Vagina (tissue), 2 donors: ENCODE measurements at regions not wholly inside any gene's neighbourhood (a gene's known extent, or its start where the extent isn't known, plus 50 kb on each side); places are given as distances from the start of the nearest gene placed in this dataset.

Experiments used
- DNase-seq, 2 donors: peaks; one replicate each; pipeline ENCODE4 v3.0.0-alpha.2; 2017; ENCODE audit errors: extremely low spot score in 2 of 2
- H3K27ac ChIP-seq: fragments of 200-600 bp; sonication (generic); one replicate; pipeline ENCODE4 v1.5.1; 2019
- H3K27me3 ChIP-seq: fragments of 200-600 bp; sonication (generic); one replicate; pipeline ENCODE4 v1.5.1; 2019
- H3K36me3 ChIP-seq, 2 donors: fragments of 200-600 bp; sonication (generic); one replicate each; pipeline ENCODE4 v1.5.1; 2017 to 2019
- H3K4me1 ChIP-seq: fragments of 200-600 bp; sonication (generic); one replicate; pipeline ENCODE4 v1.5.1; 2019
- H3K4me3 ChIP-seq, 2 donors: fragments of 200-600 bp; sonication (generic); 1 replicate in 1 of 2; 2 replicates in 1 of 2; pipeline ENCODE4 v1.5.1; 2016 to 2019
- H3K9me3 ChIP-seq: fragments of 200-600 bp; sonication (generic); one replicate; pipeline ENCODE4 v1.5.1; 2019
- CTCF ChIP-seq, 3 experiments: fragments of 450-650 bp in 2 of 3; fragments of 200-600 bp in 1 of 3; sonication (generic) in 1 of 3; IDR thresholded peaks; one replicate each; pipeline ENCODE4 v1.5.1; 2017 to 2019; ENCODE audit warnings: antibody characterized with exemption in 3 of 3, mild to moderate bottlenecking in 2 of 3, moderate library complexity in 2 of 3
- POLR2A ChIP-seq, 2 donors: fragments of 450-650 bp; IDR thresholded peaks; one replicate each; pipeline ENCODE4 v1.6.1; 2017; ENCODE audit warnings: antibody characterized with exemption in 2 of 2, mild to moderate bottlenecking in 2 of 2, moderate library complexity in 2 of 2
- POLR2AphosphoS5 ChIP-seq, 2 donors: sonication (generic); formaldehyde crosslinking; IDR thresholded peaks; one replicate each; pipeline ENCODE4 v1.9.0; 2017; ENCODE audit warnings: antibody characterized with exemption in 2 of 2, mild to moderate bottlenecking in 2 of 2, low read depth in 1 of 2; ENCODE audit not compliant: insufficient read depth in 1 of 2
- intact Hi-C: fragments of 100-400 bp; cut with DNase I; formaldehyde crosslinking; loops from one replicate; pipeline ENCODE4 v1.15.1; 2023

- no peak for TF ChIP-seq POLR2AphosphoS5 (IDR thresholded peaks at IDR 0.05; ENCODE audit: insufficient read depth in 1 of 2, low read depth in 1 of 2)
- no peak for TF ChIP-seq CTCF (IDR thresholded peaks at IDR 0.05)
- TF ChIP-seq POLR2A (IDR thresholded peaks at IDR 0.05) = no peak
- intact Hi-C loops = no loop called here
- no peak overlapping the region for H3K4me3 ChIP-seq
- H3K27me3 ChIP-seq = no peaks in the 10 kb centered on the region
- no peaks in the 10 kb centered on the region for H3K4me1 ChIP-seq
- no peak for DNase-seq
- no peaks in the 10 kb centered on the region for H3K9me3 ChIP-seq
- no peaks in the 10 kb centered on the region for H3K36me3 ChIP-seq
- no peak overlapping the region for H3K27ac ChIP-seq
Observed at GRCh38 chr2:88854528-88854927, 163.1 kb downstream of the RPIA start.

GRCh38 chr2:88855620-88856408, 164.3 kb downstream of the RPIA start:
- intact Hi-C loops = no loop called here
- no peak for DNase-seq
- Histone ChIP-seq H3K27me3 (no peaks in the 10 kb centered on the region), H3K9me3 (no peaks in the 10 kb centered on the region), H3K27ac (no peak overlapping the region), H3K36me3 (no peaks in the 10 kb centered on the region), H3K4me1 (no peaks in the 10 kb centered on the region), H3K4me3 (no peak overlapping the region)
- no peak for TF ChIP-seq CTCF (IDR thresholded peaks at IDR 0.05)
- TF ChIP-seq POLR2AphosphoS5 (IDR thresholded peaks at IDR 0.05; ENCODE audit: insufficient read depth in 1 of 2, low read depth in 1 of 2) = no peak
- no peak for TF ChIP-seq POLR2A (IDR thresholded peaks at IDR 0.05)

- TF ChIP-seq POLR2A (IDR thresholded peaks at IDR 0.05) (no peak), POLR2AphosphoS5 (IDR thresholded peaks at IDR 0.05; ENCODE audit: insufficient read depth in 1 of 2, low read depth in 1 of 2) (no peak), CTCF (IDR thresholded peaks at IDR 0.05) (no peak)
- Histone ChIP-seq H3K4me1 (no peaks in the 10 kb centered on the region), H3K27ac (no peak overlapping the region), H3K36me3 (no peaks in the 10 kb centered on the region), H3K4me3 (no peak overlapping the region), H3K9me3 (no peaks in the 10 kb centered on the region), H3K27me3 (no peaks in the 10 kb centered on the region)
- no peak for DNase-seq
- intact Hi-C loops = no loop called here
Observed at GRCh38 chr2:88856409-88857135, 165.1 kb downstream of the RPIA start.

GRCh38 chr2:88857274-88857741, 165.8 kb downstream of the RPIA start:
- Histone ChIP-seq H3K36me3 (no peaks in the 10 kb centered on the region), H3K4me1 (no peaks in the 10 kb centered on the region), H3K27ac (no peak overlapping the region), H3K27me3 (no peaks in the 10 kb centered on the region), H3K9me3 (no peaks in the 10 kb centered on the region), H3K4me3 (no peak overlapping the region)
- DNase-seq = no peak
- intact Hi-C loops = no loop called here
- TF ChIP-seq POLR2AphosphoS5 (IDR thresholded peaks at IDR 0.05; ENCODE audit: insufficient read depth in 1 of 2, low read depth in 1 of 2) (no peak), POLR2A (IDR thresholded peaks at IDR 0.05) (no peak), CTCF (IDR thresholded peaks at IDR 0.05) (no peak)
